CD4-positive, CD25-positive, alpha-beta regulatory T cell (primary cell): ENCODE measurements at regions not wholly inside any gene's neighbourhood (a gene's known extent, or its start where the extent isn't known, plus 50 kb on each side); places are given as distances from the start of the nearest gene placed in this dataset.

Experiments used
- ATAC-seq, 2 donors: fragments of 150-1000 bp; cut with Tn5 transposase; one replicate each; pipeline ENCODE4 v1.10.0; 2021; ENCODE audit warnings: low read depth in 2 of 2, moderate number of reproducible peaks in 2 of 2, moderate library complexity in 1 of 2
- DNase-seq, 3 donors: peaks; one replicate each; pipeline versions ENCODE4 v3.0.0 to v3.0.0-alpha.2; 2012 to 2022; ENCODE audit warnings: mixed read lengths in 1 of 3
- H3K27ac ChIP-seq: one replicate; pipeline ENCODE4 v1.7.0; 2013; ENCODE audit warnings: mild to moderate bottlenecking, low read length; ENCODE audit not compliant: insufficient read depth, poor library complexity, severe bottlenecking
- H3K27me3 ChIP-seq: one replicate; pipeline ENCODE4 v1.7.0; 2013; ENCODE audit warnings: low read length; ENCODE audit not compliant: control insufficient read depth, insufficient read depth
- H3K36me3 ChIP-seq: one replicate; pipeline ENCODE4 v1.7.0; 2013; ENCODE audit warnings: mild to moderate bottlenecking, low read length, moderate library complexity; ENCODE audit not compliant: control insufficient read depth, insufficient read depth
- H3K4me1 ChIP-seq: 2 replicates; pipeline ENCODE4 v1.7.0; 2013; ENCODE audit warnings: mild to moderate bottlenecking, low read length; ENCODE audit not compliant: insufficient read depth, control insufficient read depth, poor library complexity, severe bottlenecking
- H3K4me3 ChIP-seq: one replicate; pipeline ENCODE4 v1.7.0; 2013; ENCODE audit warnings: low read depth, mild to moderate bottlenecking, low read length, moderate library complexity
- H3K9me3 ChIP-seq, 2 experiments: 1 replicate in 1 of 2; 2 replicates in 1 of 2; pipeline ENCODE4 v1.7.0; 2013; ENCODE audit warnings: low read length in 2 of 2, mild to moderate bottlenecking in 1 of 2, moderate library complexity in 1 of 2; ENCODE audit not compliant: control insufficient read depth in 2 of 2
- H3K27ac Mint-ChIP-seq, 3 donors: one replicate each; pipeline ENCODE4 v1.8.0; 2020 to 2022; ENCODE audit warnings: mild to moderate bottlenecking in 3 of 3, mixed read lengths in 3 of 3, moderate library complexity in 2 of 3
- H3K27me3 Mint-ChIP-seq: one replicate; pipeline ENCODE4 v1.8.0; 2022; ENCODE audit warnings: mild to moderate bottlenecking, mixed read lengths
- H3K36me3 Mint-ChIP-seq: one replicate; pipeline ENCODE4 v1.8.0; 2020; ENCODE audit warnings: mixed read lengths
- H3K4me1 Mint-ChIP-seq, 4 donors: one replicate each; pipeline ENCODE4 v1.8.0; 2020 to 2022; ENCODE audit warnings: mixed read lengths in 4 of 4, mild to moderate bottlenecking in 1 of 4
- H3K4me3 Mint-ChIP-seq, 4 donors: one replicate each; pipeline ENCODE4 v1.8.0; 2020 to 2022; ENCODE audit warnings: mild to moderate bottlenecking in 4 of 4, mixed read lengths in 4 of 4, moderate library complexity in 3 of 4
- H3K9me3 Mint-ChIP-seq, 7 donors: one replicate each; pipeline ENCODE4 v1.8.0; 2020 to 2022; ENCODE audit warnings: mixed read lengths in 7 of 7, mild to moderate bottlenecking in 3 of 7, moderate library complexity in 2 of 7

DNA sequence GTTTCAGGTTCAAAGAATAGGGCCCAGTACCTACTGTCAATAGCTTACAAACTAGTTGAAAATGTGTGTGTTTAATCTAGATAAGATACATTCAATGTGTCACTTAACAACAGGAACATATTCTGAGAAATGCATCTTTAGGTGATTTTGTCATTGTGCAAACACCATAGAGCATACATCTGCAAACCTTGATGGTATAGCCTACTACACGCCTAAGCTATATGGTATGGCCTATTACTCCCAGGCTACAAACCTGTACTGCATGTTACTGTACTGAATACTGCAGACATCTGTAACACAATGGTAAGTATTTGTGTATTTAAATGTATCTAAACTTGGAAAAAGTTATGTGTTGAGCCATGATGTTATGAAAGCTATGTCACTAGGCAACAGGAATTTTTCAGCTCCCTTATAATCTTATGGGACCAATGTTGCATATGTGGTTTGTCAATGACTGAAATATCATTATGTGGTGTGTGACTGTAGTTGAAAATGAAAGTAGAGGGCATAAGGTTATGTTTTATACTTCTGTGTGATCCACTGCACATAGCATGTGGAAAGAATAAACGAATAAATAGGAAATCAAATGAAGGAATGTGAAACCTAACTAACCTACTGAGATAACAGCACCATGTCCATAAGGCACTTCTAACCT lies 129.0 kb upstream of the CAMK1G start:
- peaks cover 0 to 2% (median 0%) of the 10 kb centered on the region in 4 donors for H3K4me1 Mint-ChIP-seq
- H3K4me1 ChIP-seq: no peaks in the 10 kb centered on the region
- DNase-seq: no peak
- H3K27ac ChIP-seq: no peak overlapping the region
- H3K36me3 Mint-ChIP-seq: no peaks in the 10 kb centered on the region
- H3K4me3 Mint-ChIP-seq: no peak overlapping the region
- no peak overlapping the region for H3K27ac Mint-ChIP-seq
- ATAC-seq: no peak
- H3K9me3 Mint-ChIP-seq: peaks cover 0 to 4% (median 0%) of the 10 kb centered on the region in 7 donors
- no peaks in the 10 kb centered on the region for H3K36me3 ChIP-seq
- H3K27me3 Mint-ChIP-seq: peaks cover 4% of the 10 kb centered on the region
- H3K9me3 ChIP-seq: no peaks in the 10 kb centered on the region
- peaks cover 4% of the 10 kb centered on the region for H3K27me3 ChIP-seq
- H3K4me3 ChIP-seq: no peak overlapping the region

DNA sequence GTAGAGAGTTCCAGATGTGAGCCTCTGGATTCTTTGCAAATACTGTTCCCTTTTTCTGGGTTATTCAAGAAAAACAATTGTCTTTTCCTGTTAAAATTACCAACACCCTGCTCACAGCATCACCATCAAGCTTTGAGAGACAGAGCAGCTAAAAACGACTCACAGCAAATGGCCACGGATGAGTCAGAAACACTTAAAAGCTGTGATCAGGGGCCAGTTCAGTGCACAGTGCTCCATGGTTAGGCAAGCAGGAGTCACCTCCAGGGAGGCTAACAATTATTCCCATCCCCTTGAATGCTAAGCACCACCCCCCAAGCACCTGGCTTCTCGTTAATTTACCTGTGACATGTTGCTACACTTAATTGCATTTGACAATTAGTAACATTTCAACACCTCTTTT lies 128.4 kb upstream of the CAMK1G start:
- Mint-ChIP-seq H3K4me1 (peaks cover 0 to 2% (median 0%) of the 10 kb centered on the region in 4 donors), H3K27me3 (peaks cover 4% of the 10 kb centered on the region), H3K4me3 (no peak overlapping the region), H3K9me3 (peaks cover 0 to 4% (median 0%) of the 10 kb centered on the region in 7 donors), H3K36me3 (no peaks in the 10 kb centered on the region), H3K27ac (no peak overlapping the region)
- peaks cover 4% of the 10 kb centered on the region for H3K27me3 ChIP-seq
- no peaks in the 10 kb centered on the region for H3K36me3 ChIP-seq
- H3K4me3 ChIP-seq: no peak overlapping the region
- ATAC-seq: no peak
- H3K27ac ChIP-seq: no peak overlapping the region
- no peak for DNase-seq
- no peaks in the 10 kb centered on the region for H3K9me3 ChIP-seq
- H3K4me1 ChIP-seq: no peaks in the 10 kb centered on the region

DNA sequence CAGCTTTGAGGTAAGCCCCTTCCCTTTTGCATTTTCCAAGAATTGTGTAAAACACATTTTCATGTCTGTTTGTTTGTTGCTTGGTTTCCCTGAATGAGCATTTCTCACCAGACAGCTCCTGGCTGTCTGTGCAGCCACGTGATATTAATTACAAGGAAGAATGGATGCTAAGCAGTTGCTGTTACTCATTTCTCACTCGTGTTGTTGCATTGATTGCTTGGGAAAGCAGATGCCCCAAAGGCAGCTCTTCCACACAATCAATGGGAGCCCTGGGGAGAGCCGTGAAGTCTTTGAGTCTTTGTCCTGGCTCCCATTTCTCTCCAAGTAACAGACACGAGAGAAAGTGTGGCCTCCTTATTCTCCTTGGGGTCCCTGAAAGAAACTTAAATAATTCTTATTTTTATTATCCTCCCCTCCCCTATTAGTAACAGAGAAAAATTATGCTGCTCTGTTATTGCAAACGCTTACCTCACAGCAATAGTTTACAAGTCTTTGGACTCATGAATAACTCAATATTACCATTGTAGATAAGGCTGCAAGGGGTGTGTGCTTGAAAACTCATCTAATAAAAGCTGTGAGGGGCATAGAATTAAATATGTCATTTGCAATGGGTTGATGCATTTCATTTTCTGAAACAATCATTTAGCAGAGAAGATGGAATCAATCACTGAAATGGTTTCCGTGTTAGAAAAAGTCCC lies 127.7 kb upstream of the CAMK1G start:
- Histone ChIP-seq H3K27ac (no peak overlapping the region), H3K4me3 (no peak overlapping the region), H3K36me3 (no peaks in the 10 kb centered on the region), H3K27me3 (peaks cover 4% of the 10 kb centered on the region), H3K9me3 (no peaks in the 10 kb centered on the region), H3K4me1 (no peaks in the 10 kb centered on the region)
- Mint-ChIP-seq H3K4me1 (peaks cover 0 to 2% (median 0%) of the 10 kb centered on the region in 4 donors), H3K9me3 (peaks cover 0 to 4% (median 0%) of the 10 kb centered on the region in 7 donors), H3K27me3 (peaks cover 4% of the 10 kb centered on the region), H3K4me3 (no peak overlapping the region), H3K27ac (no peak overlapping the region), H3K36me3 (no peaks in the 10 kb centered on the region)
- ATAC-seq: no peak
- no peak for DNase-seq

DNA sequence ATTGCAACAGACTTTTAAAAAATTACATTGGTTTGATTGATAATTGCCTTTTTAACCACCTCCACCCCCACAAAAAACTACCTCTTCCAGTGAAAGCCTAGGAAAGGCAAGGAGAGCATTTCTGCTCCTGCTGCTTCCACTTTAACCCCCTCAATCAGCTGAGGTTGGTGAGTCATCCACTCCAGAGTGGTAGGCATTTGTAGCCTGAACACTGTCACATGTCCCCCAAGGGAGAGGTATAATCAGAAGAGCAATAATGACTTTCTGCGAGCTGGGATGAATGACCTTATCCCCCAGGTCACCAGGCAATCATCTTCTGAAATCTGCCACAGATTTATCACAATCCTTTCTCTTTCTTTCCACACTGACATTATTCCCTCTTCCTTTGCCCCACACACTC lies 126.6 kb upstream of the CAMK1G start:
- Mint-ChIP-seq H3K36me3 (no peaks in the 10 kb centered on the region), H3K4me1 (peaks cover 0 to 2% (median 0%) of the 10 kb centered on the region in 4 donors), H3K27me3 (peaks cover 4% of the 10 kb centered on the region), H3K4me3 (no peak overlapping the region), H3K27ac (no peak overlapping the region), H3K9me3 (peaks cover 0 to 8% (median 2%) of the 10 kb centered on the region in 7 donors)
- Histone ChIP-seq H3K4me3 (no peak overlapping the region), H3K27me3 (peaks cover 6% of the 10 kb centered on the region), H3K27ac (no peak overlapping the region), H3K9me3 (peaks cover 0 to 4% of the 10 kb centered on the region in 2 experiments), H3K36me3 (no peaks in the 10 kb centered on the region), H3K4me1 (no peaks in the 10 kb centered on the region)
- no peak for DNase-seq
- ATAC-seq: no peak

DNA sequence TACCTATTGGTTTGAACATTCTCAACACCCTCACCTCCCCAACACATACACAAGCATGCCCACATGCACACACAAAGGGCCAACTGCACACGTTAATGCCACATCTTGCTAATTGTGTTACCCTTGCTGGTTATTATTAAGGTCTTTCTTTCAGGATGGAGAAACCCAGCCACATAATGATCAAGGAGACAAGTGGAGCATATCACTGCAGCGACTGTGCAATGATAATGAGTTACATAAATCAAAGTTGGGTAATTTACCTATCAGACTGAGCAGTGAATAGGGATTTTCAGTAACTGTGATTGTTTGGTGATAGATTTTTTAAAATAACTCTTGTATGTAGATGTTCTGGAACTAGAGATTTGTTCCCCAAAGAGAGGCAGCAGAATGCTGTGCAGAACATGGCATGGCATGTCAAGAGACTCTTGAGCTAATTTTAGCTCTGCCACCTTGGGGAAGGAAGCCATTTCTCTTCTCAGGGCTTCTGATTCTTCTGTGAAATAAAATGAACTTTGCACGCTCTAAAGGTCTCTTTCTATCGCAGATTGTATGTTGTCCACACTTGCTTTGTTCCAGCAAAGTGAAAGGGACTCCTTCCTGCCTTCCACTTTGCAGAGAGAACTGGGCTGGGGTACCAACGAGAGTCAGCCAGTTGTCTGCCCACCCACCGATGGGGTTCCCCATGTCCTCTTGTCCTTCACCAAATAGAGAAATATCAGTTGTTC lies 126.0 kb upstream of the CAMK1G start:
- ATAC-seq (no peak), DNase-seq (no peak)
- H3K27me3 ChIP-seq: peaks cover 8% of the 10 kb centered on the region
- no peaks in the 10 kb centered on the region for H3K36me3 ChIP-seq
- Mint-ChIP-seq H3K9me3 (peaks cover 0 to 8% (median 2%) of the 10 kb centered on the region in 7 donors), H3K4me3 (no peak overlapping the region), H3K4me1 (peaks cover 0 to 2% (median 0%) of the 10 kb centered on the region in 4 donors), H3K36me3 (no peaks in the 10 kb centered on the region), H3K27ac (no peak overlapping the region), H3K27me3 (peaks cover 4% of the 10 kb centered on the region)
- H3K4me3 ChIP-seq: no peak overlapping the region
- peaks cover 3 to 4% of the 10 kb centered on the region in 2 experiments for H3K9me3 ChIP-seq
- no peak overlapping the region for H3K27ac ChIP-seq
- H3K4me1 ChIP-seq: no peaks in the 10 kb centered on the region

DNA sequence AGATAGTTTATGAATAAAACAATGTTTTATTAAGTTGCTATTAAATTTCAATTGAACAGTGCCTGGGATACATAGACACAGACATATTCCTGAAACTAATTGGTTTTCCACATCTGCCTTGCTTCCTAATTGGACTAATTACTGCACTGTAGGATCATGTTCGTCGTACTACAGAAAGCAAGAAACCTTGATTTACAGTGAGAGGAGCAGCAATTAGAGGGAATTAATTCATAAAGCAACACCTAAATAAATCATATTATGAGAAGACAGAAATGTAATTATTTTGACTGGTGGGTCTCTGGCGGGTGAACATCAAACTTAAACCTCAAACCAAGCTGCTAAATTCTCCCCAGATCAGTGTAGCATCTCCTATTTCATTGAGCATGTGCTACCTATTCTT lies 124.6 kb upstream of the CAMK1G start:
- H3K27ac Mint-ChIP-seq: no peak overlapping the region
- H3K27me3 Mint-ChIP-seq: peaks cover 4% of the 10 kb centered on the region
- Histone ChIP-seq H3K27ac (no peak overlapping the region), H3K9me3 (peaks cover 3 to 4% of the 10 kb centered on the region in 2 experiments), H3K4me3 (no peak overlapping the region), H3K4me1 (no peaks in the 10 kb centered on the region), H3K36me3 (no peaks in the 10 kb centered on the region), H3K27me3 (peaks cover 8% of the 10 kb centered on the region)
- DNase-seq (no peak), ATAC-seq (no peak)
- peaks cover 0 to 8% (median 2%) of the 10 kb centered on the region in 7 donors for H3K9me3 Mint-ChIP-seq
- peaks cover 0 to 2% (median 0%) of the 10 kb centered on the region in 4 donors for H3K4me1 Mint-ChIP-seq
- no peaks in the 10 kb centered on the region for H3K36me3 Mint-ChIP-seq
- H3K4me3 Mint-ChIP-seq: no peak overlapping the region

DNA sequence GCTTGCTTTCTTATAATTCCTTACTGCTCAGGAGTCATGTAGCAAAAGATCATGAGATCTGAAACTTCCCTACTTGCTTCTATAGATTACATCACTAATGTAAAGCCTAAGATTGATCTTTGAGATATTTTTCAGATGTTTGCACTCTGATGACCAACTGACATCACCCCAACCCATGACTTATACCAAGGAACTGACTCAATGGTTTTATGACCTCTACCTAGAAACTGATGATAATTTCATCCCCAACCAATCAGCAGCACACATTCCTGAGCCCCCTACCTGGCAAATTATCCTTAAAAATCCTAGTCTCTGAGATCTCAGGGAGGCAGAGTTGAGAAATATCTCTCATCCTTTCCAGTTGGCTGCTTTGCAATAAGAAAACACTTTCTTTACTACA lies 122.3 kb upstream of the CAMK1G start:
- H3K4me1 ChIP-seq: no peaks in the 10 kb centered on the region
- Mint-ChIP-seq H3K36me3 (no peaks in the 10 kb centered on the region), H3K4me3 (no peak overlapping the region), H3K27ac (no peak overlapping the region), H3K9me3 (peaks cover 0 to 8% (median 5%) of the 10 kb centered on the region in 7 donors), H3K27me3 (peaks cover 5% of the 10 kb centered on the region), H3K4me1 (no peaks in the 10 kb centered on the region)
- no peak overlapping the region for H3K4me3 ChIP-seq
- peaks cover 3 to 4% of the 10 kb centered on the region in 2 experiments for H3K9me3 ChIP-seq
- peaks cover 8% of the 10 kb centered on the region for H3K27me3 ChIP-seq
- no peak overlapping the region for H3K27ac ChIP-seq
- H3K36me3 ChIP-seq: no peaks in the 10 kb centered on the region
- DNase-seq (no peak), ATAC-seq (no peak)
